Ishikawa (cell line): ENCODE measurements at regions not wholly inside any gene's neighbourhood (a gene's known extent, or its start where the extent isn't known, plus 50 kb on each side); places are given as distances from the start of the nearest gene placed in this dataset.

Experiments
- CEBPB ChIP-seq: IDR thresholded peaks from 2 replicates; pipeline ENCODE4 v1.6.1; 2012
- CREB1 ChIP-seq: IDR thresholded peaks from 2 replicates; pipeline ENCODE4 v1.6.1; 2012; ENCODE audit warnings: low read depth
- EGR1 ChIP-seq: IDR thresholded peaks from 2 replicates; pipeline ENCODE4 v1.6.1; 2012
- EP300 ChIP-seq: IDR thresholded peaks from 2 replicates; pipeline ENCODE4 v1.6.1; 2012; ENCODE audit warnings: borderline replicate concordance
- MAX ChIP-seq: IDR thresholded peaks from 2 replicates; pipeline ENCODE4 v1.6.1; 2012
- NFIC ChIP-seq: IDR thresholded peaks from 2 replicates; pipeline ENCODE4 v1.6.1; 2012
- RAD21 ChIP-seq: IDR thresholded peaks from 2 replicates; pipeline ENCODE4 v1.6.1; 2012; ENCODE audit warnings: low read depth
- REST ChIP-seq: IDR thresholded peaks from 2 replicates; pipeline ENCODE4 v1.6.1; 2012; ENCODE audit warnings: low read depth, mild to moderate bottlenecking
- TAF1 ChIP-seq: IDR thresholded peaks from 2 replicates; pipeline ENCODE4 v1.6.1; 2012; ENCODE audit warnings: low read depth, mild to moderate bottlenecking
- TEAD4 ChIP-seq: IDR thresholded peaks from 2 replicates; pipeline ENCODE4 v1.6.1; 2012
- USF1 ChIP-seq: IDR thresholded peaks from 2 replicates; pipeline ENCODE4 v1.6.1; 2012
- YY1 ChIP-seq: IDR thresholded peaks from 2 replicates; pipeline ENCODE4 v1.6.1; 2012; ENCODE audit warnings: low read depth
- ZBTB7A ChIP-seq: IDR thresholded peaks from 2 replicates; pipeline ENCODE4 v1.6.1; 2012; ENCODE audit warnings: low read depth

GRCh38 chr17:81345228-81346089 is 49.8 kb upstream of the BAHCC1 start:
- peak; percentile 28; the same call in 1 of the 2 replicates for TF ChIP-seq TAF1
- no peak for TF ChIP-seq CEBPB
- no peak for TF ChIP-seq USF1
- peak; percentile 72 for TF ChIP-seq ZBTB7A
- no peak for TF ChIP-seq YY1
- no peak for TF ChIP-seq RAD21
- TF ChIP-seq MAX = peak; percentile 92
- TF ChIP-seq CREB1 = no peak
- no peak for TF ChIP-seq EGR1
- TF ChIP-seq REST = no peak
- TF ChIP-seq EP300 = no peak
- TF ChIP-seq TEAD4 = no peak
- TF ChIP-seq NFIC = no peak
